Stimulated activated CD4-positive, alpha-beta T cell treated with anti-CD3 and anti-CD28 coated beads, Interleukin-2, amount 100 ng/mL, for 4 hours (primary cell): ENCODE measurements at regions not wholly inside any gene's neighbourhood (a gene's known extent, or its start where the extent isn't known, plus 50 kb on each side); places are given as distances from the start of the nearest gene placed in this dataset.
A peak's percentile ranks its signal among the peaks of the same experiment; 100 is the strongest.
"Not testable (repeated sequence)": the region's sequence is repeated elsewhere in the genome, so short reads cannot be mapped to it uniquely, and the experiment has no call there.

Source experiments
- DNase-seq: peaks from one replicate; pipeline ENCODE4 v3.0.0-alpha.2; 2020; ENCODE audit warnings: low read depth

DNA sequence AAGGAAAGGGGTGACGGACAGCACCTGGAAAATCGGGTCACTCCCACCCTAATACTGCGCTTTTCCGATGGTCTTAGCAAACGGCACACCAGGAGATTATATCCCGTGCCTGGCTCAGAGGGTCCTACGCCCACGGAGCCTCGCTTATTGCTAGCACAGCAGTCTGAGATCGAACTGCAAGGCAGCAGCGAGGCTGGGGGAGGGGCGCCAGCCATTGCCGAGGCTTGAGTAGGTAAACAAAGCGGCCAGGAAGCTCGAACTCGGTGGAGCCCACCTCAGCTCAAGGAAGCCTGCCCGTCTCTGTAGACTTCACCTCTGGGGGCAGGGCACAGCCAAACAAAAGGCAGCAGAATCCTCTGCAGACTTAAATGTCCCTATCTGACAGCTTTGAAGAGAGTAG, 91.5 kb upstream of the MBIP start:
- DNase-seq: not testable (repeated sequence)

DNA sequence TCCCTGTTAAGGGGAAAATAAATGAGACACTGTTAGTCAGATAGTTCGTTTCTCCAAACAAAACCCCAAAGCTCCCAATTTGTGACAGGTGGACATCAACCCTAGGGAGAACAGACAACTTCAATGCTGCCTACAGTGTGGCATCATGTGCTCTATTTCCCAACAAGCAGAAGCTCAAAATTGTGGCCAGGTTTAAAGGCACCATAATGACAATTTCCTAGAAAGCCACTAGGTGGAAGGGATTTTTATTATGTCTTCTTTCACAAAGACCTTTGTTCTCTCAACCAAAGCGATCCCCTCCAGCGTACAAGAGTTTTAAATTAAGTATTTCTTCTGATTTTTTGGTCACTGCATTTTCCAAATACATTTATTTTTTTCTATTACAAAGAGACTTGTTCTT, 88.0 kb upstream of the MBIP start:
- no peak for DNase-seq

DNA sequence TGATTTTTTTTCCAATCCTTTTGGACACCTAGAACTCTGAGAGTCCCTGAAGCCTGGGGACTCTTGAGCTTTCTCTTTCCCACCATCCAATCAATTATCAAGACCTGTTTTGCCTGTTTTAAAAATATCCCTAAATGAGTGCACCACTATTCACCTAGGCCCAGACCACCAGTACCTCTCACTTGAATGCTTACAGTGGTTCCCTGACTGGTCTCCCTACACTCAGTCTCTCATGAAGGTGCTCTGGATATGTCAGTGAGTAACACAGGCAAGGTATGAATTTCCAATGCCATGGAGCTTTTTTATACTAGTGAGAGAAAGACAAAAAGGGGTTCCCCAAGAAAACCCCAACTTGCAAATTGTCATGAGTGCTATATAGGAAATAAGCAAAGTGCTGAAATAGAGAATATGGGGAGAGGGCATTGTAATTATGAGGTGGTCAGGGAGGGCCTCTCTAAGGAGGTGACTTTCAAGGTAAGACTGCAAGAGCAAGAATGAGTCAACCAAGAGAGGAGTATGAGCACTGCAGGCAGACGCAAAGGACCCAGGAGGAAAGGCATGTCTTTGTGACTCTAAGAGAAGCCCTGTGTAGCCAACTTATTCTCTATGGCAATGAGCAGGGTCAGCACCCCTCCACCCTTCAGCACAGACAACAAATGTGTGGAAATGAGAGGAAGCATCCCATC, 85.3 kb upstream of the MBIP start:
- no peak for DNase-seq

DNA sequence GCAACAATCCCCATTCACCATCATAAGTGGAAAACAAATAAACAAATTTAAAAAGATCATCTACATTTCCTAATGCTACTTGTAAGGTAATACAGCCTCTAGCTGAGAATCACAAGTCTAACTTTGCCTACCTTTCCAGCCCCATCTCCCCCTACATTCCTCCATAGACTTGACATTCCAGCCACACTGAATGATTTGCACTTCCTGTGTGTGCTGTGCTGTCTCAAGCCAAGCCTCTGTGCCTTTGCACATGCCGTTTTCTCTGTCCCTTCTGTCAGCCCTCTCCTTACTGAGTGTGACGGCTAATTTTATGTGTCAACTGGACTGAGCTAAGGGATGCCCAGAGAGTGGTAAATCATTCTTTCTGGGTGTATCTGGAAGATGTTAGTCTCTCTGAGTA, 82.4 kb upstream of the MBIP start:
- DNase-seq: no peak

DNA sequence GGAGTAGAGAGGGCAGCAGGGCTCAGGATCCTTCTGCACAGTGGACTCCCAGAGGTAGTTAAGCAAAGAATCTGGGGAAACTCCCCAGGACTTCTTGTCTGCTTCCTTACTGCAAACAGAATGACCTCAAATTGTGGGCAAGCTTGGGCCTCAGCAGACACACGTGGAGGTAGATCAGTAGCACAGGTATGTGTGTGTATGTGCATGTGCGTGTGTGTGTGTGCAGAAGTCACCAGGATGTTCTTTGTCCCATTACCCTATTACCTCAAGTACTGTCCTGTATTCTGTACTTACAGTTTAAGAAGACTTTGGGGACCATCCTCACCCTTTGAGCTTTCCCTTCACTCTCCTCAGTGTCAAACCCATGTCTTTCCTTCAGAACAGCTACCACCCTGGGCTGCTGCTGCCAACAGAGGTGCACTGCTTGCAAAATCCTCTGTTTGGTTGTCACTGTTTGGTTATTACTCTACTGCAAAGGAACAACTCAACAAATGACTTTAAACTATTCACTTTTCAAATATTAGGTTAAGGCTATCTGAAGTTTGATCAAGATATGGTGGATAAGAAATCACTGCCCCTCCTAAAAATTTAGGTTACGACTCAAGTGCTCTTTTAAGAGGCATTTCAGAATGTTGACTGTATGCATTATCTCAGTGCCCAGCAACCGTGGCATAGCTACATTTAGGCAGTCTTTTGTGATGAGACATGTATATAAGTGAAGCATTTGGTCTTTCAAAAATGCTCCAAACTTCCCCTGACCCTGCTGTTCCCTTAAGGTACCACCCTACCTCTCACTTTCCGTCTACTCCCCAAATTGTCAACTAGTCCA, 78.2 kb upstream of the MBIP start:
- DNase-seq: no peak

DNA sequence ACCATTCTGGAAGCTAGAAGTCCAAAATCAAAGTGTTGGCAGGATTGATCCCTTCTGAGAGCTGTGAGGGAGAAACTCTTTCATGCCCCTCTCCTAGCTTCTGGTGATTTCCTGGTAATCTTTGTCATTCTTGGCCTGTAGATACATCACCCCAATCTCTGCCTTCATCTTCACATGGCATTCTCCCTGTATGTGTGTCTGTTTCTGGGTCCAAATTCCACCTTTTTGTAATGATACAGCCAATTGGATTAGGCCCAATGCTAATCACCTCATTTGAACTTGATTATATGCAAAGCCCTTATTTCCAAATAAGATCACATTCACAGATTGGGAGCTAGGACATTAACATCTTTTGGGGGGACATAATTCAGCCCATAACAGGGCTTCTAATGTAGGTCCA, 76.9 kb upstream of the MBIP start:
- DNase-seq: no peak

DNA sequence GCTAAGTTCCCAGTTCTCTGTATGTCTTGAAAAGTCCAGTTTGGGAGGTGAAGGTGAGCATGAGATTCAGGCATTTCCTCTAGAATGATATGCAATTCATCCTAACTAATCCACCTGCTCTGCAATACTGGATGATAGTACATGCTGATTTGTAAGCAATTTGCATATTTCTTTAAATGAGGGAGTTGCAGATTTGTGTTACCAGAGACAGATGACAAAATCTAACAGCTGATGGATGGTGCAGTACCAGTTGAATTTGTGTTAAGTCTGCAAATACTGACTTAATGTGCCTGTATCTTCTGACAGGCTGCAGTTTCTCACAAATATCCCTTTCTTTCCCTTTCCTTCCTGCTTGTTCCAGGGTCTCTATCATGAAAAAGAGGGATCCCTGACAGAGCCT, 76.4 kb upstream of the MBIP start:
- no peak for DNase-seq

DNA sequence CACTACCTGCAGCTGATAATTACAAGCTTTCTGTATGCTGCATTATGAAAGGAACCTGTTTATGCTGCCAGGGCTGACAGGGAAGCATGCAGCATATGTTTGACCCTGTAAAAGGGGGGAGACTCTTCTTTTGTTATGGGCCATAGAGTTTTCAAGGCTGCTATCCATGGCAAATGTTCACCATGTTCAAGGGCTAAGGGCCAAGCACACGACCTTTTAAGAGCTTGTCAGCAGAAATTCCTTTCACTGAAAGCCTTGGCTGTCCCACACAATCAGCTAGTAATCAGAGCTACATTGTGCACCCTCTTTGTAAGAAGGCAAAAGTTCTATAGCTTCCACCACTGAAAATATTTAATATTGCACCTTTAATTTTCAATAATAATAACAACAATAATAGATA, 74.2 kb upstream of the MBIP start:
- DNase-seq: no peak

DNA sequence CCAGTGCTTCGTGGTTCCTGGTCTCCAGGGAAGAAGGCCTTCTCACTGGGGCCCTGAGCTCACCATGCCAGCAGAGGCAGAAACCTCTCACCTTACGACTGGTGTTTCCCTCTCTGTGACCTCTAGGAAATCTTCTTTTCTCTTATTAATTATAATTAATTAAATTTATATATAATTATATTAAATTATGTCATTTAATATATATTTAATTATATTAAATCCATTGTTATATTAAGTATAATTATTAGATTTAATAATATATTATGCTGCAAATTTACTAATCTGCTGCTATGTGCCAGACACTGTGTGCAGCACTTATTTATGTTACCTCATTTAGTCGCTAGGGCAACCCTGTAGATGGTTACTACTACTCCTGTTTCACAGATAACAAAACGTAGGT, 70.3 kb upstream of the MBIP start:
- no peak for DNase-seq

DNA sequence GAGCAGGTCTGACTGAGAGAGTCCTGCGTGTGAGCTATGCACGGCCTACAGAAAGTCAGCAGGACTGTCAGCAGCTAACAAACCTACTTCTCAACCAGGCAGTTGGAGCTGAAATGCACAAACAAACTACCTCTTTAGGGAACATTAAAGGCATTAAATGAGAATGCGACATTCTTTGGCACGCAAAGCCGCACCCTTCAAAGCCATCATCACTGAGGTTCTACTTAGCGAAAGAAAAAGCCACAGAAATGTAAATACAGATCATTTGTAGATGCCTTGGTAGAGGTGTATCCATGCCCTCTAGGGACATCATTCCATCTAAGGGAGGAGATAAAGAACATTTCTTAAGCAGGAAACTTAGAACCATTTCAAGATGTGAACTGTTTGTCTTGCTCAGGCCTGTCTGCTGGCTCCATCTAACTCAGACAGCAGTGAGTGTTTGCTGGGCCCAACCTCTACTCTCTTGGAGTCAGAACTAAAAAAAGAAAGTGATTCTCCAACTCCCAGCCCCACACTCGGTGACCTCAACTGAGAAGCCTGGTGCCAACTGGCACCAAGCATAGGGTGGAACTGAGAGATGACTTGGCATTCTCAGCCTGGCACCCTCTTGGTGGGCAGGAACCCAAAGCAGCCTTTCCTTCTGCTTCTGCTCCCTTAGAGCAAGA, 63.5 kb upstream of the MBIP start:
- DNase-seq: no peak

DNA sequence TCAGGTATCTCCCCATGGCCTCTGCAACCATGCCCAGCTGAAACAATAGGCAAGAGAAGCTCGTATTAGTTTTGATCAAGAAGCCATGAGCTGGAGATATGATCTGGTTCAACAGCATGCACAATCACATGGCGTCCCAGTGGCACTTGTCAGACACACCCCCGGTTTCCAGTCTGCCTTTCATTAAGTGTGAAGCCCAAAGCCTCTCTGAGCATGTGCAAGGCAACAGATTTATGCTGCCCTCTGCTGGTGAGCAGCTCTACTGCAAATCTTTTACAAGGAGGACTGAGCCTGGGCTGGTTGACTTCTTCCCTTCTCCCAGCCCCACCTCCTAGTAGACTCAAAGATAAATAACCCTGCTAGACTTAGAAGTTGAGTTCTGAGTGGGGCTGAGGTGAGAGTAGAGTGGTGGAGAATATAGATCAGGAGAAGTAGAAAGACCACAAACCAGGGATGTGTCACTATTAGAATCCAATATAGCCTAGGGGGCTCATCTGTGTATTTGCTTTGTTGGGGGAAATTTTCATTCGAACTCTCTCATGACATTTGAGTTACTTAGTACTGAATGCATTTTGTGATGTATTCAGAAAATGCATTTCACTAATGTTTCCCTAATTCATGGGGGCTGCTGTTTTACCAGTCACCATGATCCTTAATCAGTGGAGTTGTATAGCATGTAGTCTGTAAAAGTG, 53.7 kb upstream of the MBIP start:
- DNase-seq: peak; percentile 67
